Daoy (cell line): ENCODE measurements at regions not wholly inside any gene's neighbourhood (a gene's known extent, or its start where the extent isn't known, plus 50 kb on each side); places are given as distances from the start of the nearest gene placed in this dataset.

Experiments
- DNase-seq: peaks from one replicate; pipeline ENCODE4 v3.0.0-alpha.2; 2015; ENCODE audit warnings: low read depth

- no peak for DNase-seq
Measured at GRCh38 chr4:187415231-187415630, 580.3 kb upstream of the ZFP42 start.

- no peak for DNase-seq
Measured at GRCh38 chr4:187416216-187416615, 579.4 kb upstream of the ZFP42 start.

- DNase-seq, result no peak
Measured at GRCh38 chr4:187417721-187418120, 577.9 kb upstream of the ZFP42 start.

- DNase-seq, result no peak
Measured at GRCh38 chr4:187422655-187423054, 572.9 kb upstream of the ZFP42 start.

GRCh38 chr4:187424636-187425035 lies 570.9 kb upstream of the ZFP42 start:
- DNase-seq, result no peak

- DNase-seq, result no peak
Measured at GRCh38 chr4:187426511-187426910, 569.1 kb upstream of the ZFP42 start.

- DNase-seq, result no peak
Measured at GRCh38 chr4:187432310-187432709, 563.3 kb upstream of the ZFP42 start.

GRCh38 chr4:187433141-187433540 lies 562.4 kb upstream of the ZFP42 start:
- DNase-seq, result no peak

- no peak for DNase-seq
Measured at GRCh38 chr4:187436251-187436650, 559.3 kb upstream of the ZFP42 start.

GRCh38 chr4:187444061-187444460 lies 551.5 kb upstream of the ZFP42 start:
- DNase-seq, result no peak

GRCh38 chr4:187449702-187450101 lies 545.9 kb upstream of the ZFP42 start:
- no peak for DNase-seq

- no peak for DNase-seq
Measured at GRCh38 chr4:187451776-187452175, 543.8 kb upstream of the ZFP42 start.

- DNase-seq, result no peak
Measured at GRCh38 chr4:187460016-187460415, 535.6 kb upstream of the ZFP42 start.

GRCh38 chr4:187464573-187464972 lies 531.0 kb upstream of the ZFP42 start:
- DNase-seq, result no peak

- DNase-seq, result no peak
Measured at GRCh38 chr4:187467224-187467623, 528.3 kb upstream of the ZFP42 start.

GRCh38 chr4:187469627-187470026 lies 525.9 kb upstream of the ZFP42 start:
- no peak for DNase-seq

GRCh38 chr4:187470061-187470460 lies 525.5 kb upstream of the ZFP42 start:
- DNase-seq, result no peak

GRCh38 chr4:187474238-187474637 lies 521.3 kb upstream of the ZFP42 start:
- DNase-seq, result no peak

- no peak for DNase-seq
Measured at GRCh38 chr4:187475901-187476300, 519.7 kb upstream of the ZFP42 start.

- DNase-seq, result no peak
Measured at GRCh38 chr4:187477224-187477623, 518.3 kb upstream of the ZFP42 start.

GRCh38 chr4:187478292-187479140 lies 517.1 kb upstream of the ZFP42 start:
- peak; percentile 78 for DNase-seq

GRCh38 chr4:187479511-187479910 lies 516.1 kb upstream of the ZFP42 start:
- DNase-seq, result no peak

GRCh38 chr4:187480146-187481145 lies 515.1 kb upstream of the ZFP42 start:
- peak; percentile 66 for DNase-seq
